Upper lobe of left lung (tissue), 6 donors: ENCODE measurements at regions not wholly inside any gene's neighbourhood (a gene's known extent, or its start where the extent isn't known, plus 50 kb on each side); places are given as distances from the start of the nearest gene placed in this dataset.

Source experiments
- ATAC-seq, 2 donors: fragments of 200-7000 bp; cut with Tn5 transposase; one replicate each; pipeline ENCODE4 v1.9.1; 2022; ENCODE audit warnings: mild to moderate bottlenecking in 2 of 2, moderate library complexity in 2 of 2; ENCODE audit not compliant: low FRiP score in 2 of 2
- DNase-seq, 2 donors: peaks; one replicate each; pipeline ENCODE4 v3.0.0-alpha.2; 2019 to 2020
- H3K27ac ChIP-seq, 4 donors: fragments of 200-600 bp; sonication (generic); one replicate each; pipeline ENCODE4 v1.5.1; 2016 to 2019
- H3K27me3 ChIP-seq, 4 donors: fragments of 200-600 bp; sonication (generic); one replicate each; pipeline ENCODE4 v1.5.1; 2017 to 2019
- H3K36me3 ChIP-seq, 4 donors: fragments of 200-600 bp; sonication (generic); one replicate each; pipeline ENCODE4 v1.5.1; 2016 to 2019
- H3K4me1 ChIP-seq, 4 donors: fragments of 200-600 bp; sonication (generic); one replicate each; pipeline ENCODE4 v1.5.1; 2018 to 2019
- H3K4me3 ChIP-seq, 4 donors: fragments of 200-600 bp; sonication (generic); one replicate each; pipeline ENCODE4 v1.5.1; 2017 to 2019; ENCODE audit warnings: mild to moderate bottlenecking in 2 of 4, moderate library complexity in 1 of 4
- H3K9me3 ChIP-seq, 4 donors: fragments of 200-600 bp; sonication (generic); one replicate each; pipeline ENCODE4 v1.5.1; 2018 to 2019
- CTCF ChIP-seq, 6 experiments: fragments of 450-650 bp in 4 of 6; fragments of 200-600 bp in 2 of 6; sonication (generic) in 2 of 6; IDR thresholded peaks; one replicate each; pipeline ENCODE4 v1.5.1; 2016 to 2019; ENCODE audit warnings: antibody characterized with exemption in 6 of 6
- EP300 ChIP-seq, 4 donors: sonication (generic); formaldehyde crosslinking; IDR thresholded peaks; one replicate each; pipeline ENCODE4 v1.5.1; 2017; ENCODE audit warnings: antibody characterized with exemption in 4 of 4, control low read depth in 2 of 4
- POLR2A ChIP-seq, 4 donors: fragments of 450-650 bp; IDR thresholded peaks; one replicate each; pipeline ENCODE4 v1.5.1; 2016 to 2017; ENCODE audit warnings: antibody characterized with exemption in 4 of 4, mild to moderate bottlenecking in 2 of 4
- POLR2AphosphoS5 ChIP-seq, 2 donors: sonication (generic); formaldehyde crosslinking; IDR thresholded peaks; one replicate each; pipeline ENCODE4 v1.5.1; 2017; ENCODE audit warnings: antibody characterized with exemption in 2 of 2
- WGBS, 2 donors: methylation state at CpG; one replicate each; pipeline ENCODE4 v1.1.5; 2017 to 2018; 5-methylcytosine and 5-hydroxymethylcytosine counted together
- donor health status: DM: no; HTN: no; CAD: no; lungs with moderate emphysema.
- donor health status: DM: no; HTN: yes; CAD: no; lungs with severe emphysema.

- 6 to 12% methylated on average over 8 of the region's 8 CpGs for WGBS, 2 donors
- H3K9me3 ChIP-seq, result no peaks in the 10 kb centered on the region
- no peaks in the 10 kb centered on the region for H3K36me3 ChIP-seq
- no peak overlapping the region for H3K27ac ChIP-seq
- no peak overlapping the region for H3K4me3 ChIP-seq
- H3K27me3 ChIP-seq, result no peaks in the 10 kb centered on the region
- TF ChIP-seq POLR2A (IDR thresholded peaks at IDR 0.05) (no peak), CTCF (IDR thresholded peaks at IDR 0.05) (peak; percentile 48 to 69 (median 58))
- DNase-seq, result no peak
- no peaks in the 10 kb centered on the region for H3K4me1 ChIP-seq
- ATAC-seq, result peak in 1 of 2 donors; percentile 60
These were observed 194.2 kb upstream of the PKDCC start for GRCh38 chr2:41853427-41854191.

- WGBS, 2 donors, result 72 to 74% methylated on average over 4 of the region's 4 CpGs
- H3K27me3 ChIP-seq, result no peaks in the 10 kb centered on the region
- no peaks in the 10 kb centered on the region for H3K4me1 ChIP-seq
- no peak for TF ChIP-seq CTCF (IDR thresholded peaks at IDR 0.05)
- TF ChIP-seq EP300 (IDR thresholded peaks at IDR 0.05), result no peak
- TF ChIP-seq POLR2AphosphoS5 (IDR thresholded peaks at IDR 0.05), result no peak
- TF ChIP-seq POLR2A (IDR thresholded peaks at IDR 0.05), result no peak
- ATAC-seq, result no peak
- H3K9me3 ChIP-seq, result no peaks in the 10 kb centered on the region
- no peaks in the 10 kb centered on the region for H3K36me3 ChIP-seq
- no peak overlapping the region for H3K27ac ChIP-seq
- no peak for DNase-seq
- no peak overlapping the region for H3K4me3 ChIP-seq
These were observed 193.6 kb upstream of the PKDCC start for GRCh38 chr2:41854227-41854626.

GRCh38 chr2:41856946-41857345, 190.9 kb upstream of the PKDCC start:
- no peaks in the 10 kb centered on the region for H3K4me1 ChIP-seq
- H3K27ac ChIP-seq, result no peak overlapping the region
- H3K4me3 ChIP-seq, result no peak overlapping the region
- no peak for ATAC-seq
- TF ChIP-seq EP300 (IDR thresholded peaks at IDR 0.05), result no peak
- TF ChIP-seq POLR2A (IDR thresholded peaks at IDR 0.05), result no peak
- no peak for TF ChIP-seq CTCF (IDR thresholded peaks at IDR 0.05)
- TF ChIP-seq POLR2AphosphoS5 (IDR thresholded peaks at IDR 0.05), result no peak
- WGBS, 2 donors, result 72 to 80% methylated on average over 1 of the region's 1 CpG
- no peaks in the 10 kb centered on the region for H3K9me3 ChIP-seq
- no peaks in the 10 kb centered on the region for H3K27me3 ChIP-seq
- DNase-seq, result no peak
- H3K36me3 ChIP-seq, result no peaks in the 10 kb centered on the region

- Histone ChIP-seq H3K27me3 (no peaks in the 10 kb centered on the region), H3K27ac (no peak overlapping the region), H3K36me3 (no peaks in the 10 kb centered on the region), H3K9me3 (no peaks in the 10 kb centered on the region), H3K4me3 (no peak overlapping the region), H3K4me1 (no peaks in the 10 kb centered on the region)
- peak in 1 of 2 donors; percentile 51 for DNase-seq
- whole genome bisulfite sequencing, 2 donors, result 65 to 80% methylated on average over 9 of the region's 9 CpGs
- no peak for TF ChIP-seq POLR2AphosphoS5 (IDR thresholded peaks at IDR 0.05)
- TF ChIP-seq CTCF (IDR thresholded peaks at IDR 0.05), result no peak
- TF ChIP-seq POLR2A (IDR thresholded peaks at IDR 0.05), result no peak
- no peak for TF ChIP-seq EP300 (IDR thresholded peaks at IDR 0.05)
- ATAC-seq, result peak in 1 of 2 donors; percentile 68
These were observed 188.0 kb upstream of the PKDCC start for GRCh38 chr2:41859615-41860514.
